ENCODE measurements at regions not wholly inside any gene's neighbourhood (a gene's known extent, or its start where the extent isn't known, plus 50 kb on each side); places are given as distances from the start of the nearest gene placed in this dataset.
"Not testable (repeated sequence)": the region's sequence is repeated elsewhere in the genome, so short reads cannot be mapped to it uniquely, and the experiment has no call there.

DNA sequence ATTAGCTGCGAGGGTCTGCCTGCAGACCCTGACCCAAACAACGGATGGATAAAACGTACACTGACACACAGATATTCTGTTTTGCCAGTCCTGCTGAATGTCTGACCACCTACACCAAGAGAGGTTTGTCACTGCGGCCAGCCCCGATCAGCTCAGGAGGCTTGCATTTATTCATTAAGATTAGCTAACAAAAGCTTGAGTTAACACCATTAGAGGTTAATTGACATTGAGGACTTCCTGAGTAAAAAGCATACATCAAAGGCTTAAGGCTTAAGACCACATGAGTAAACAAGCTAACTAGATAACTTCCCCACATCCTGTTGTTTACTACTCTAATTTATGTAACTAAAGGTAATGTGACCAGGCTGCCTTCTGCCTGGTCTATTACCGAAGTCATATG, 198.1 kb upstream of the TRPC7 start:
- Histone ChIP-seq H3K36me3 (ENCODE audit: control insufficient read depth, insufficient read depth, low read length) (no peaks in the 10 kb centered on the region), H3K27ac (ENCODE audit: low read depth, low read length) (no peak overlapping the region)
- WGBS (ENCODE audit: insufficient coverage): 93% methylated on average over 3 of the region's 6 CpGs

DNA sequence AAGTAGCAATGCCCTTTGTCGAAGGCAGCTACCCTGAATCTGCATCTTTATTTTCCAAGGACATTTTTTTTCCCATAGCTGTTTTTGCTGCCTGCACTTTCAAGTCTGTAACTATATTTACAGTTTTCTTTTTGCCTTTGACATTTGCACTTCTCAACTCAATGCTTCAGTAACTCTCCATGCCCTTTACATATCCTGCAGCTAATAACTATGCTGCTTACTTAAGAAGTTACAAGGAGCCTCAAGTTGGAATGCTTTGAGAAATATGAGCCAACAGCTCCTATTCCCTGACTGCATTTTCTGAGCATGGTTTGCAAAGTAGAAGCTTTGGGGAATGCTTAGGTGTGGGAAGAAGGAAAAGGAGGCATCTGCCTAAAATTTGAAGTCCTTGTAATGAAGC, 194.8 kb upstream of the TRPC7 start:
- Histone ChIP-seq H3K27ac (ENCODE audit: low read depth, low read length) (no peak overlapping the region), H3K9me3 (ENCODE audit: control insufficient read depth, insufficient read depth, low read length) (no peaks in the 10 kb centered on the region), H3K27me3 (ENCODE audit: control insufficient read depth, insufficient read depth, low read length) (no peaks in the 10 kb centered on the region), H3K4me3 (ENCODE audit: low read depth, low read length) (no peak overlapping the region), H3K4me1 (ENCODE audit: control insufficient read depth, insufficient read depth, low read length) (no peaks in the 10 kb centered on the region), H3K36me3 (ENCODE audit: control insufficient read depth, insufficient read depth, low read length) (no peaks in the 10 kb centered on the region)
- DNase-seq (ENCODE audit: low read depth in 4 of 6, low spot score in 6 of 6): no peak
- 79% methylated on average over 1 of the region's 1 CpG for WGBS (ENCODE audit: insufficient coverage)

More for the DNA sequence above, 198.1 kb upstream of the TRPC7 start:
- Histone ChIP-seq H3K4me1 (ENCODE audit: control insufficient read depth, insufficient read depth, low read length) (no peaks in the 10 kb centered on the region), H3K27me3 (ENCODE audit: control insufficient read depth, insufficient read depth, low read length) (no peaks in the 10 kb centered on the region), H3K4me3 (ENCODE audit: low read depth, low read length) (no peak overlapping the region), H3K9me3 (ENCODE audit: control insufficient read depth, insufficient read depth, low read length) (no peaks in the 10 kb centered on the region)
- no peak for DNase-seq (ENCODE audit: low read depth in 4 of 6, low spot score in 6 of 6)

DNA sequence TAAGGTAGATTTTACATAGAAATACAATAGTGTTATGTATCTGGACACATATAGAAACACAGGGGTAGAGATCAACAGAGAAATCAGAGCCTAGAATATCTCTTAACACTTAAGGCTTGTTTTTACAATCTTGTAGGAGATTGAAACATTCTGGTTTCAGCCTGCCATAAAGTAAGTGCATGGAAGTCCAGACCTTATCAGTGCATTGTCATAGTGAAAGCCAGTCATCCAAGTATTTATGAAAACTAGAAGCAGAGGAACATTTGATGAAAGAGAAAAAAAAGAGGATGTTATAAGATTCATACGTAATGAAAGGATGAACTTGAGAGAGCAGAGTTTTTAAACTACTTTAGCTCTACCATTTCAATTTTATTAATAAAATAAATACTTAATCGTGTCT, 194.3 kb upstream of the TRPC7 start:
- no peaks in the 10 kb centered on the region for H3K9me3 ChIP-seq (ENCODE audit: control insufficient read depth, insufficient read depth, low read length)
- DNase-seq (ENCODE audit: low read depth in 4 of 6, low spot score in 6 of 6): no peak
- no peak overlapping the region for H3K4me3 ChIP-seq (ENCODE audit: low read depth, low read length)

DNA sequence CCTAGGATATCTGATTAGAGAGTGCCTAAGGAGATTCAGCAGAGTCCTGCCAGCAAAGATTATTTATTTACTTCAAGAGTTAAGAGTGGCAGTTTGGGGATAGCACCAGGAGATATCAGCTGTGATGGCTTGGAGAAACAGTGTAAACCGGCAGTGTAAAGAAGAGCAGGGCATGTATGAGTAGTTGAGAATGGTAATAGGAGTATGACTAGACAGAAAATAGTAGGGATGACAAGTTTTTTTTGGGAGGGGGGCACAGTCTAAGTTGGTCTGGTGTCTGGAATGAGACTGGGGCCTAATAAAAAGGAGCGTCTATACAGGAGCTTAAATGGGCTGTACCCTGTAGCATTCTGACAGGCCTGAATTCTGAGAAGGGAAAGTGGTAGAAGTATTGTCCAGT, 181.8 kb upstream of the TRPC7 start:
- not testable (repeated sequence) for H3K4me1 ChIP-seq (ENCODE audit: control insufficient read depth, insufficient read depth, low read length); H3K27ac ChIP-seq (ENCODE audit: low read depth, low read length); H3K9me3 ChIP-seq (ENCODE audit: control insufficient read depth, insufficient read depth, low read length); H3K4me3 ChIP-seq (ENCODE audit: low read depth, low read length); H3K27me3 ChIP-seq (ENCODE audit: control insufficient read depth, insufficient read depth, low read length); H3K36me3 ChIP-seq (ENCODE audit: control insufficient read depth, insufficient read depth, low read length); DNase-seq (ENCODE audit: low read depth in 4 of 6, low spot score in 6 of 6)
- WGBS (ENCODE audit: insufficient coverage): 100% methylated on average over 1 of the region's 2 CpGs

More for the DNA sequence above, 194.3 kb upstream of the TRPC7 start:
- Histone ChIP-seq H3K27me3 (ENCODE audit: control insufficient read depth, insufficient read depth, low read length) (no peaks in the 10 kb centered on the region), H3K36me3 (ENCODE audit: control insufficient read depth, insufficient read depth, low read length) (no peaks in the 10 kb centered on the region), H3K27ac (ENCODE audit: low read depth, low read length) (no peak overlapping the region), H3K4me1 (ENCODE audit: control insufficient read depth, insufficient read depth, low read length) (no peaks in the 10 kb centered on the region)
- WGBS (ENCODE audit: insufficient coverage): no CpG with 5 or more reads among the region's 2 CpGs

DNA sequence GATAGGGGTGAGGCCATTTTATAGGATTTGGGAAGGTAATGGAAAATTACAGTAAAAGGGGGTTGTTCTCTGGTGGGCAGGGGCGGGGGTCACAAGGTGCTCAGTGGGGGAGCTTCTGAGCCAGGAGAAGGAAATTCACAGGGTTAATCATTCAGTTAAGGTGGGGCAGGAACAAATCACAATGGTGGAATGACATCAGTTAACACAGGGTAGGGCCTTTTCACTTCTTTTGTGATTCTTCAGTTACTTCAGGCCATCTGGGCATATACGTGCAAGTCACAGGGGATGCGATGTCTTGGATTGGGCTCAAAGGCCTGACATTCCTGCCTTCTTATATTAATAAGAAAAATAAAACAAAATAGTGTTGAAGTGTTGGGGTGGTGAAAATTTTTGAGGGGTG, 181.1 kb upstream of the TRPC7 start:
- DNase-seq (ENCODE audit: low read depth in 4 of 6, low spot score in 6 of 6); H3K27ac ChIP-seq (ENCODE audit: low read depth, low read length); H3K36me3 ChIP-seq (ENCODE audit: control insufficient read depth, insufficient read depth, low read length); H3K27me3 ChIP-seq (ENCODE audit: control insufficient read depth, insufficient read depth, low read length); H3K9me3 ChIP-seq (ENCODE audit: control insufficient read depth, insufficient read depth, low read length); H3K4me3 ChIP-seq (ENCODE audit: low read depth, low read length); H3K4me1 ChIP-seq (ENCODE audit: control insufficient read depth, insufficient read depth, low read length): not testable (repeated sequence)
- WGBS (ENCODE audit: insufficient coverage): 80% methylated on average over 1 of the region's 3 CpGs

DNA sequence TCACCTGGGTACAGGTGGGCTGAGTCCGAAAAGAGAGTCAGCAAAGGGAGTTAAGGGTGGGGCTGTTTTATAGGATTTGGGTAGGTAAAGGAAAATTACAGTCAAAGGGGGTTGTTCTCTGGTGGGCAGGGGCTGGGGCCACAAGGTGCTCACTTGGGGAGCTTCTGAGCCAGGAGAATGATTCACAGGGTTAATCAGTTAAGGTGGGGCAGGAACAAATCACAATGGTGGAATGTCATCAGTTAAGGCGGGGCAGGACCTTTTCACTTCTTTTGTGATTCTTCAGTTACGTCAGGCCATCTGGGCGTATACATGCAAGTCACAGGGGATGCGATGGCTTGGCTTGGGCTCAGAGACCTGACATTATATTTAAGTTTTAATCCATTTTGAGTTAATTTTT, 179.7 kb upstream of the TRPC7 start:
- not testable (repeated sequence) for H3K4me1 ChIP-seq (ENCODE audit: control insufficient read depth, insufficient read depth, low read length); H3K9me3 ChIP-seq (ENCODE audit: control insufficient read depth, insufficient read depth, low read length); H3K36me3 ChIP-seq (ENCODE audit: control insufficient read depth, insufficient read depth, low read length); DNase-seq (ENCODE audit: low read depth in 4 of 6, low spot score in 6 of 6); H3K27ac ChIP-seq (ENCODE audit: low read depth, low read length); H3K27me3 ChIP-seq (ENCODE audit: control insufficient read depth, insufficient read depth, low read length); H3K4me3 ChIP-seq (ENCODE audit: low read depth, low read length)
- WGBS (ENCODE audit: insufficient coverage): 96% methylated on average over 2 of the region's 5 CpGs

DNA sequence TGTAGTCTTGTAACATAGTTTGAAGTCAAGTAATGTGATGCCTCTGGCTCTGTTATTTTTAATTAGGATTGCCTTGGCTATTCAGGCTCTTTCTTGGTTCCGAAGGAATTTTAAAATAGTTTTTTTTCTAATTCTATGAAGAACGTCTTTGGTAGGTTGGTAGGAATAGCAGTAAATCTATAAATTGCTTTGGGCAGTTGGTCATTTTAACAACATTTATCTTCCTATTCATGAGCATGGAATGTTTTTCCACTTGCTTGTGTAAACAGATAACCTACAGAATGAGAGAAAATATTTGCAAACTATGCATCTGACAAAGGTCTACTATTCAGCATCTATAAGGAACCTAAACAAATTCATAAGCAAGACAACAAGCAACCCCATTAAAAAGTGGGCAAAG, 173.2 kb upstream of the TRPC7 start:
- WGBS (ENCODE audit: insufficient coverage): no CpG with 5 or more reads among the region's 2 CpGs
- Histone ChIP-seq H3K9me3 (ENCODE audit: control insufficient read depth, insufficient read depth, low read length) (no peaks in the 10 kb centered on the region), H3K27ac (ENCODE audit: low read depth, low read length) (no peak overlapping the region), H3K36me3 (ENCODE audit: control insufficient read depth, insufficient read depth, low read length) (no peaks in the 10 kb centered on the region), H3K4me1 (ENCODE audit: control insufficient read depth, insufficient read depth, low read length) (no peaks in the 10 kb centered on the region), H3K4me3 (ENCODE audit: low read depth, low read length) (no peak overlapping the region), H3K27me3 (ENCODE audit: control insufficient read depth, insufficient read depth, low read length) (no peaks in the 10 kb centered on the region)
- no peak for DNase-seq (ENCODE audit: low read depth in 4 of 6, low spot score in 6 of 6)

DNA sequence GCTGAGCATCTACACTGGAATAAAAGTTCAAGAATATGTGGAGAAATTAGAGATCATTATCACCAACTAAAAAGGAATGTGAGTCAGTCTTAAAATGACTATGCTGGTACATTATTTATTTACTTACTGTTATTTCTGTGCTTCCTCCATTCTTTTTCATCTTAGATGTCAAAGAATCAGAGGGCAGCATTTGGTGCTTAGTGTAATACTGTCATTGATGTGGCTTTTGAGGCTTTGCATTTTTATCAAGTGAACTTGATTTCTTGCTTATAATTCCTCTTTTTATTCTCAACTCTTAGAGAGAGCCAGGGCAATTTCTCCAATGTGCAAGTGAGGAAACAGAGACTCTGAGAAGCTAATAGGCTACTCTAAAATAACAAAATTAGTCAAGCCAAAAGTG, 163.7 kb upstream of the TRPC7 start:
- no peak for DNase-seq (ENCODE audit: low read depth in 4 of 6, low spot score in 6 of 6)
- Histone ChIP-seq H3K27me3 (ENCODE audit: control insufficient read depth, insufficient read depth, low read length) (no peaks in the 10 kb centered on the region), H3K9me3 (ENCODE audit: control insufficient read depth, insufficient read depth, low read length) (no peaks in the 10 kb centered on the region), H3K27ac (ENCODE audit: low read depth, low read length) (no peak overlapping the region), H3K36me3 (ENCODE audit: control insufficient read depth, insufficient read depth, low read length) (no peaks in the 10 kb centered on the region), H3K4me1 (ENCODE audit: control insufficient read depth, insufficient read depth, low read length) (no peaks in the 10 kb centered on the region), H3K4me3 (ENCODE audit: low read depth, low read length) (no peak overlapping the region)

DNA sequence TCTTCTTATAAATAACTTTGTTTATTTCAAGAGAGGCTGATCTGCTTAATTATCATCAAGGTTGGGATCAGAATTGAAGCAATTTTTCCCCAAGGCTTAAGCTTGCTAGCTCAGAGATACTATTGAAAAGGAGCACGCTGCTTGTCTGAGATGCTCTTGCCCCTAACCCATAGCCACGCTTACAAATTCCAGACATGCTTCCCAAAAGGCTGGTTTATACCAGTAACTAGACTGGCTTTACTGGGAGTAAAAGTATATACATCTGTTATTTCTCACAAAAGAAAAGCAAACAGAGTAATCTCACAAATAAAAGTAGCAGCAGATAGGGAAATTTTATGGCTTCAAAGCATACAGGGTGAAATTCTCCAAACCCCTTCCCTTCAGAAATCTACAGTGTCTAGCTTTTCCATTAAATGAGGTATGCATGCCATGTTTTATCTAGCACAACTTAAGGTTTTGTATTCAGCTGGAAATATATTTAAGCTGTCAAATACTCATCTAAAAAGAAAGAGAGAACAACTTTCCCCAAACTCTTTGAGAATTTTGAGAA, 163.2 kb upstream of the TRPC7 start:
- Histone ChIP-seq H3K36me3 (ENCODE audit: control insufficient read depth, insufficient read depth, low read length) (no peaks in the 10 kb centered on the region), H3K27ac (ENCODE audit: low read depth, low read length) (no peak overlapping the region), H3K4me3 (ENCODE audit: low read depth, low read length) (no peak overlapping the region), H3K4me1 (ENCODE audit: control insufficient read depth, insufficient read depth, low read length) (no peaks in the 10 kb centered on the region), H3K27me3 (ENCODE audit: control insufficient read depth, insufficient read depth, low read length) (no peaks in the 10 kb centered on the region), H3K9me3 (ENCODE audit: control insufficient read depth, insufficient read depth, low read length) (no peaks in the 10 kb centered on the region)
- no peak for DNase-seq (ENCODE audit: low read depth in 4 of 6, low spot score in 6 of 6)
- WGBS (ENCODE audit: insufficient coverage): no CpG with 5 or more reads among the region's 2 CpGs

DNA sequence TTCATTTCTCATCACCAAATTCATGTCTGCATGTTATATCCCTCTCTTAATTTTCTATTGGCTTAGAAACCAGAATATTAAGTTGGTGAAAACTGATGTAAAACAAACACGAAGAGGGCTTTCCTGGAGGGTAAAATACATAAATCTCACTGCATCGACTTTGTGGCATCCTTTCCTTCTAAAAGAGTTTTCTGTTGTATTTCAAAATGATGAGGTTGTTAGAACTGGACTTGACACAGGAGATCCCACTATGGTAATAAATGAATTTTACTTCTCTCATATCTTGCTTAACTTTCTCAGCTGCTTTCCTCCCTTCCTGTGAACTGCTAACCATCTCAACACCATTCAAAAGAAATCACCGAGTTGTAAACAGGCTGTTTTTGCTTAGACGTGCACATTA, 162.0 kb upstream of the TRPC7 start:
- no peak overlapping the region for H3K27ac ChIP-seq (ENCODE audit: low read depth, low read length)
- H3K27me3 ChIP-seq (ENCODE audit: control insufficient read depth, insufficient read depth, low read length): no peaks in the 10 kb centered on the region
- H3K9me3 ChIP-seq (ENCODE audit: control insufficient read depth, insufficient read depth, low read length): no peaks in the 10 kb centered on the region
- H3K4me3 ChIP-seq (ENCODE audit: low read depth, low read length): no peak overlapping the region
- no peak for DNase-seq (ENCODE audit: low read depth in 4 of 6, low spot score in 6 of 6)
- H3K4me1 ChIP-seq (ENCODE audit: control insufficient read depth, insufficient read depth, low read length): no peaks in the 10 kb centered on the region
- no peaks in the 10 kb centered on the region for H3K36me3 ChIP-seq (ENCODE audit: control insufficient read depth, insufficient read depth, low read length)
- no CpG with 5 or more reads among the region's 4 CpGs for WGBS (ENCODE audit: insufficient coverage)

Measured in spinal cord (tissue), 9 donors.